Upper lobe of right lung (tissue), 1 donor: ENCODE measurements at regions not wholly inside any gene's neighbourhood (a gene's known extent, or its start where the extent isn't known, plus 50 kb on each side); places are given as distances from the start of the nearest gene placed in this dataset.

Experiments used
- ATAC-seq: fragments of 200-7000 bp; cut with Tn5 transposase; one replicate; pipeline ENCODE4 v1.9.1; 2020; ENCODE audit warnings: mild to moderate bottlenecking, moderate library complexity
- DNase-seq: peaks from one replicate; pipeline ENCODE4 v3.0.0-alpha.2; 2020
- H3K27ac ChIP-seq: fragments of 200-600 bp; one replicate; pipeline ENCODE4 v1.8.0; 2022
- H3K27me3 ChIP-seq: fragments of 200-600 bp; one replicate; pipeline ENCODE4 v1.8.0; 2022; ENCODE audit warnings: mild to moderate bottlenecking
- H3K36me3 ChIP-seq: fragments of 200-600 bp; one replicate; pipeline ENCODE4 v1.8.0; 2022
- H3K4me1 ChIP-seq: fragments of 200-600 bp; one replicate; pipeline ENCODE4 v1.8.0; 2022
- H3K4me3 ChIP-seq: fragments of 200-600 bp; one replicate; pipeline ENCODE4 v1.8.0; 2022; ENCODE audit warnings: mild to moderate bottlenecking
- H3K9me3 ChIP-seq: fragments of 200-600 bp; one replicate; pipeline ENCODE4 v1.8.0; 2022
- CTCF ChIP-seq: fragments of 200-600 bp; IDR thresholded peaks from one replicate; pipeline ENCODE4 v1.8.0; 2022; ENCODE audit warnings: antibody characterized with exemption
- intact Hi-C: fragments of 100-400 bp; cut with DNase I; formaldehyde crosslinking; loops from one replicate; pipeline ENCODE4 v1.11.0; 2022
- donor health status: DM: no; HTN: yes; CAD: no; lungs with severe emphysema.

DNA sequence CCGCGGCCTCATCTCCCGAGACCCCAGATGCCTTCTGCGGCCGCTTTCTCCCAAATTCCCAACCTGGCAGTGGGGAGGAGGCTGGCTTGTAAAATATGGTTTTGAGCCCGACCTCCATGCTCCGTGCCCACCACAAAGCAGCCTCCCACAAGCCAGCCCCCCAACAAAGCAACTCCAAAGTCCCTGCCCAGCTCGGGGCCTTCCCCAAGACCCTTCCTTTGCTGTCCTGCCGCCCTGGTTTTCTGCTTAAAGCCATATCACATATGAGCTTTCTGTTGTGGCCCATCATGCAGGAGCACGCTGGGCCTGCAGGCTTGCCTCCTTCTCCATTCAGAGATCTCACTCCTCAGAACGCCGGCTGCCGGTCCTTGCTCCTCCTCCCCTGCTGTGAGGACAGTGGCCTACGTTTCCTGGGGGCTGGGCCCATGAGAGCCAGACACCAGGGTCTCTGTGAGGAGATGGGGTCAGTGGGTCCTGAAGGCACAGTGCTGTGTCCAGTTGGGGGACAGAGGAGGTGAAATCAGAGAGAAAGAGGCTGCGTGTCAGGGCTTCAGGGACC is 680.0 kb downstream of the BRD1 start:
- no peak for TF ChIP-seq CTCF
- DNase-seq (no peak), ATAC-seq (no peak)
- no peaks in the 10 kb centered on the region for H3K9me3 ChIP-seq
- no peaks in the 10 kb centered on the region for H3K4me1 ChIP-seq
- H3K27me3 ChIP-seq: peaks cover 6% of the 10 kb centered on the region
- no peak overlapping the region for H3K4me3 ChIP-seq
- intact Hi-C loops: no loop called here
- no peak overlapping the region for H3K27ac ChIP-seq
- H3K36me3 ChIP-seq: no peaks in the 10 kb centered on the region

- H3K4me3 ChIP-seq: no peak overlapping the region
- DNase-seq: no peak
- H3K27me3 ChIP-seq: peaks cover 6% of the 10 kb centered on the region
- no peak for ATAC-seq
- TF ChIP-seq CTCF: no peak
- intact Hi-C loops: no loop called here
- H3K27ac ChIP-seq: no peak overlapping the region
- H3K4me1 ChIP-seq: no peaks in the 10 kb centered on the region
- H3K36me3 ChIP-seq: no peaks in the 10 kb centered on the region
- no peaks in the 10 kb centered on the region for H3K9me3 ChIP-seq
Observed at GRCh38 chr22:49147171-49147570, 680.5 kb downstream of the BRD1 start.

GRCh38 chr22:49146511-49146910 is 681.2 kb downstream of the BRD1 start:
- Histone ChIP-seq H3K9me3 (no peaks in the 10 kb centered on the region), H3K27me3 (peaks cover 6% of the 10 kb centered on the region), H3K36me3 (no peaks in the 10 kb centered on the region), H3K27ac (no peak overlapping the region), H3K4me3 (no peak overlapping the region), H3K4me1 (no peaks in the 10 kb centered on the region)
- no peak for DNase-seq
- TF ChIP-seq CTCF: no peak
- intact Hi-C loops: no loop called here
- ATAC-seq: no peak

- Histone ChIP-seq H3K4me3 (no peak overlapping the region), H3K4me1 (no peaks in the 10 kb centered on the region), H3K27me3 (peaks cover 19% of the 10 kb centered on the region), H3K36me3 (no peaks in the 10 kb centered on the region), H3K9me3 (no peaks in the 10 kb centered on the region), H3K27ac (no peak overlapping the region)
- intact Hi-C loops: no loop called here
- DNase-seq (no peak), ATAC-seq (no peak)
- TF ChIP-seq CTCF: no peak
Observed at GRCh38 chr22:49143812-49144211, 683.9 kb downstream of the BRD1 start.

- Histone ChIP-seq H3K4me1 (no peaks in the 10 kb centered on the region), H3K27ac (no peak overlapping the region), H3K27me3 (peaks cover 19% of the 10 kb centered on the region), H3K9me3 (no peaks in the 10 kb centered on the region), H3K4me3 (no peak overlapping the region), H3K36me3 (no peaks in the 10 kb centered on the region)
- TF ChIP-seq CTCF: no peak
- DNase-seq: no peak
- no peak for ATAC-seq
- intact Hi-C loops: no loop called here
Observed at GRCh38 chr22:49142891-49143290, 684.8 kb downstream of the BRD1 start.

- H3K9me3 ChIP-seq: no peaks in the 10 kb centered on the region
- no peaks in the 10 kb centered on the region for H3K36me3 ChIP-seq
- DNase-seq (no peak), ATAC-seq (no peak)
- TF ChIP-seq CTCF: no peak
- H3K4me1 ChIP-seq: no peaks in the 10 kb centered on the region
- H3K27ac ChIP-seq: no peak overlapping the region
- intact Hi-C loops: no loop called here
- H3K27me3 ChIP-seq: peaks cover 19% of the 10 kb centered on the region
- no peak overlapping the region for H3K4me3 ChIP-seq
Observed at GRCh38 chr22:49142296-49142695, 685.4 kb downstream of the BRD1 start.
